ENCODE measurements at regions not wholly inside any gene's neighbourhood (a gene's known extent, or its start where the extent isn't known, plus 50 kb on each side); places are given as distances from the start of the nearest gene placed in this dataset.

DNA sequence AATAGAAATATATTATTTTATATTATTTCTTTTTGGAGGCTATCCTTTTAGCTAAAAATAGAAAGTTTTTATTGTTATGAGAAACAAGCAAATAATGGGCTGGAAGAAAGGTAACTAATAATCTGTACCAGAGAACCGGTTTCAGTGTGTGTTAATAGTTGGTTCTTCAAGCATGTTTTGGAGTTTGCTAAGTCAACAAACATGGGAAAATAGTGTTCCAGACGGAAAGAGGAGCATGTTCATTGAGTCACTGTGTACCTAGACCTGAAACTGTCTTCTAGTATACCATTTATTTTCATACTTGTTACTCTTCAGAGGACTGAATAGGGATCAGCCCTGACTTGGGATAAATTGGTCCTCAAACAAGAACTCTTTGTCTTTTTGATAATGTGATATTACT lies 134.5 kb upstream of the CWC22 start:
- TF ChIP-seq, protein P1, sequence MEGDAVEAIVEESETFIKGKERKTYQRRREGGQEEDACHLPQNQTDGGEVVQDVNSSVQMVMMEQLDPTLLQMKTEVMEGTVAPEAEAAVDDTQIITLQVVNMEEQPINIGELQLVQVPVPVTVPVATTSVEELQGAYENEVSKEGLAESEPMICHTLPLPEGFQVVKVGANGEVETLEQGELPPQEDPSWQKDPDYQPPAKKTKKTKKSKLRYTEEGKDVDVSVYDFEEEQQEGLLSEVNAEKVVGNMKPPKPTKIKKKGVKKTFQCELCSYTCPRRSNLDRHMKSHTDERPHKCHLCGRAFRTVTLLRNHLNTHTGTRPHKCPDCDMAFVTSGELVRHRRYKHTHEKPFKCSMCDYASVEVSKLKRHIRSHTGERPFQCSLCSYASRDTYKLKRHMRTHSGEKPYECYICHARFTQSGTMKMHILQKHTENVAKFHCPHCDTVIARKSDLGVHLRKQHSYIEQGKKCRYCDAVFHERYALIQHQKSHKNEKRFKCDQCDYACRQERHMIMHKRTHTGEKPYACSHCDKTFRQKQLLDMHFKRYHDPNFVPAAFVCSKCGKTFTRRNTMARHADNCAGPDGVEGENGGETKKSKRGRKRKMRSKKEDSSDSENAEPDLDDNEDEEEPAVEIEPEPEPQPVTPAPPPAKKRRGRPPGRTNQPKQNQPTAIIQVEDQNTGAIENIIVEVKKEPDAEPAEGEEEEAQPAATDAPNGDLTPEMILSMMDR (IDR thresholded peaks at IDR 0.05), result no peak
- TF ChIP-seq POLR2A (IDR thresholded peaks at IDR 0.05), result no peak
